HFFc6 (cell line): ENCODE measurements at regions not wholly inside any gene's neighbourhood (a gene's known extent, or its start where the extent isn't known, plus 50 kb on each side); places are given as distances from the start of the nearest gene placed in this dataset.

Experiments
- DNase-seq: peaks from one replicate; pipeline ENCODE4 v3.0.0-alpha.2; 2018
- H3K27ac Mint-ChIP-seq: 2 replicates; pipeline ENCODE4 v1.8.0; 2020; ENCODE audit warnings: mild to moderate bottlenecking, mixed read lengths
- H3K27me3 Mint-ChIP-seq: 2 replicates; pipeline ENCODE4 v1.8.0; 2021; ENCODE audit warnings: mild to moderate bottlenecking, moderate library complexity, mixed read lengths; ENCODE audit not compliant: insufficient read depth
- H3K36me3 Mint-ChIP-seq: 2 replicates; pipeline ENCODE4 v1.8.0; 2021; ENCODE audit warnings: low read depth, mixed read lengths
- H3K4me1 Mint-ChIP-seq: 2 replicates; pipeline ENCODE4 v1.8.0; 2020; ENCODE audit warnings: low read depth, mixed read lengths
- H3K4me3 Mint-ChIP-seq: 2 replicates; pipeline ENCODE4 v1.8.0; 2020; ENCODE audit warnings: mild to moderate bottlenecking, moderate library complexity, mixed read lengths
- H3K9me3 Mint-ChIP-seq: 2 replicates; pipeline ENCODE4 v1.8.0; 2020; ENCODE audit warnings: mild to moderate bottlenecking, mixed read lengths
- TF ChIP-seq, protein P1 (sequence below): fragments of 200-600 bp; sonication (generic); IDR thresholded peaks from 2 replicates; pipeline ENCODE4 v1.5.0; 2021; ENCODE audit warnings: antibody characterized with exemption, mild to moderate bottlenecking

DNA sequence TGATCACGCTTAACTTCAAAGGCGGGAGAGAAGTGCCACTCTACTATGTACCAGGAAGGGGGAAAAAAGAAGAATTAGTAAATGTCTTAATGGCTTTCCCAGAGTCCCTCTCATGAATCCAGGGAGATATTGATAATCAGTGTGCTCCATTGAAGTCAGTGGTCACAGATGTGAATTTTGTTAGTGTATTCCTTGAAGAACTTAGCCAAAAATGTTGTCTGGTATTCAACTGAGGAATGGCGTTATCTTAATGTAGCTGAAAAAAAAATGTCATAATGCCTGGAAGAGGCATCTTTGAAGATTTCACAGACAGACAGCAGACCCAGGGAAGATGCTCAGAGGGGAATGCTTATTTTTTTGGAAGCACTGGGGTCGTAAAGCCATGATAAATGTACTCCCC, 250.4 kb downstream of the WDR11 start:
- no peaks in the 10 kb centered on the region for H3K27me3 Mint-ChIP-seq
- H3K4me3 Mint-ChIP-seq = no peak overlapping the region
- TF ChIP-seq, protein P1, sequence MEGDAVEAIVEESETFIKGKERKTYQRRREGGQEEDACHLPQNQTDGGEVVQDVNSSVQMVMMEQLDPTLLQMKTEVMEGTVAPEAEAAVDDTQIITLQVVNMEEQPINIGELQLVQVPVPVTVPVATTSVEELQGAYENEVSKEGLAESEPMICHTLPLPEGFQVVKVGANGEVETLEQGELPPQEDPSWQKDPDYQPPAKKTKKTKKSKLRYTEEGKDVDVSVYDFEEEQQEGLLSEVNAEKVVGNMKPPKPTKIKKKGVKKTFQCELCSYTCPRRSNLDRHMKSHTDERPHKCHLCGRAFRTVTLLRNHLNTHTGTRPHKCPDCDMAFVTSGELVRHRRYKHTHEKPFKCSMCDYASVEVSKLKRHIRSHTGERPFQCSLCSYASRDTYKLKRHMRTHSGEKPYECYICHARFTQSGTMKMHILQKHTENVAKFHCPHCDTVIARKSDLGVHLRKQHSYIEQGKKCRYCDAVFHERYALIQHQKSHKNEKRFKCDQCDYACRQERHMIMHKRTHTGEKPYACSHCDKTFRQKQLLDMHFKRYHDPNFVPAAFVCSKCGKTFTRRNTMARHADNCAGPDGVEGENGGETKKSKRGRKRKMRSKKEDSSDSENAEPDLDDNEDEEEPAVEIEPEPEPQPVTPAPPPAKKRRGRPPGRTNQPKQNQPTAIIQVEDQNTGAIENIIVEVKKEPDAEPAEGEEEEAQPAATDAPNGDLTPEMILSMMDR = no peak
- H3K36me3 Mint-ChIP-seq = no peaks in the 10 kb centered on the region
- H3K4me1 Mint-ChIP-seq = no peaks in the 10 kb centered on the region
- peaks cover 41% of the 10 kb centered on the region for H3K9me3 Mint-ChIP-seq
- no peak for DNase-seq
- no peak overlapping the region for H3K27ac Mint-ChIP-seq

DNA sequence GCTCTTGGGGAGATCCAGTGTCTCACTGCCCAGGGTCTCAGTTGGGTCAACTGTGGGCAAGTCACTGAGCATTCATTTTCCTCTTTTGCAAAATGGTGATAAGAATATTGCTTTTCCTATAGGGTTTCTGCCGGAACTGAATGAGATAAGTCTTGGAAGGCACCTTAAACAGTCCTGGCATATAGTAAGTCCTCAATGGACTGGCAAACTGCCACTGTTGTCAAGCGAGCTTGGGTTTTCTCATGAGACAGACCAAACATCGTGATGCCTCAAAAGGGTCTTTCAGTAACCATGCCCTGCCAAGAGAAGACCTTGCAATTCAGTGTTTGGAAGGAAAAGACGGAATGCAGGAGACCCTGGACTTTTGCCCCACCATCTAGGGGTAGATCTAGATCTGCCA, 251.5 kb downstream of the WDR11 start:
- Mint-ChIP-seq H3K36me3 (no peaks in the 10 kb centered on the region), H3K4me1 (no peaks in the 10 kb centered on the region), H3K27me3 (no peaks in the 10 kb centered on the region), H3K9me3 (peaks cover 42% of the 10 kb centered on the region), H3K27ac (no peak overlapping the region), H3K4me3 (no peak overlapping the region)
- DNase-seq = no peak
- TF ChIP-seq, protein P1 = no peak

DNA sequence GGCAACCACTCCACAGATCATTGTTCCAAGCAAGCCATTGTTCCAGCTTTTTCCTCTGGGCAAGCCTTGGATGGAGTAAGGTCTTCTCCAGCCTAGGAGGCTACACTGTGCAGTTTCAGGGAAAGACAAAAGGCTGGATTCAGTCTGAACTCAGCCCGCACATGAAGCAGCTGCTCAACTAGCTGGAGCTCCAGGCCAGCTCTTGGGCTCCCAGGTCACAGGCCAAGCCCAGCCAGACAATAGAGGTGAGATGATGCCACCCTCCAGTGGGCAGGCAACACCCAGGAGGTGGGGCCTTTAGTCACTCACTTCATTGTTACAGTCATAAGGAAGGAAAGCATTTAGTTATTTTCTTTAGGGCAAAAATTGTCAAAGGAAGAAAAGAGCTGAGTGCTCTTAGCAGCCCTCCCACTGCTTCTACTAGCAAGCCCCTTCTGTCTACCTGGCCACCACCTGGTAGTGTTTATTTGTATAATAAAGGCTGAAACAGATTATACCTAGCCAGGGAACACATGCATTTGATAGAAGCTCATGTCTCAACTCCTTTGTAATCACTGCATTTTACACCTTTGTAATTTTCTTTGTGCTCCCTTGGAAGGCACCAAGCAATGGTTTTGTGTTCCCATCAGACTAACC, 253.4 kb downstream of the WDR11 start:
- H3K9me3 Mint-ChIP-seq = peaks cover 50% of the 10 kb centered on the region
- H3K4me3 Mint-ChIP-seq = no peak overlapping the region
- no peaks in the 10 kb centered on the region for H3K36me3 Mint-ChIP-seq
- H3K4me1 Mint-ChIP-seq = no peaks in the 10 kb centered on the region
- TF ChIP-seq, protein P1 = no peak
- no peak for DNase-seq
- H3K27ac Mint-ChIP-seq = no peak overlapping the region
- H3K27me3 Mint-ChIP-seq = no peaks in the 10 kb centered on the region

DNA sequence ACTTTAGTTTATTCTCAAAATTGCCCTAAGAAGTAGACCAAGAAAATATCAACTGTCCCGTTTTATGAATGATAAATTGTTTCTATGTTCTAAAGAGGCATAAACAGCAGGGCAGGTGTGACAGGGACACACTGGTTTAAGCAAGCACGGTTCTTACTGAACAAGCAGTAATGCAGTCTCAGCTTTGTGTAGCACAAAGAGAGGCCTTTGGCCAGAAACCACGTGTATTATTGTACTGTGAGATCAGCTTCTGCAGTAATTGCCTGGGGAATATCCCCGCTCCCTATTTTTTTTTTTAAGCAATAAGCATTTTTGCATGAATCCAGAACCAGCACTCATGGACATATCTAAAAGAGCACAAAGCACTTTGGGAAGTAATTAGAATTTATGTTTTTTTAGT, 255.4 kb downstream of the WDR11 start:
- no peaks in the 10 kb centered on the region for H3K27me3 Mint-ChIP-seq
- no peaks in the 10 kb centered on the region for H3K36me3 Mint-ChIP-seq
- H3K9me3 Mint-ChIP-seq = peaks cover 46% of the 10 kb centered on the region
- H3K4me1 Mint-ChIP-seq = no peaks in the 10 kb centered on the region
- no peak for DNase-seq
- no peak overlapping the region for H3K27ac Mint-ChIP-seq
- TF ChIP-seq, protein P1 = no peak
- no peak overlapping the region for H3K4me3 Mint-ChIP-seq

DNA sequence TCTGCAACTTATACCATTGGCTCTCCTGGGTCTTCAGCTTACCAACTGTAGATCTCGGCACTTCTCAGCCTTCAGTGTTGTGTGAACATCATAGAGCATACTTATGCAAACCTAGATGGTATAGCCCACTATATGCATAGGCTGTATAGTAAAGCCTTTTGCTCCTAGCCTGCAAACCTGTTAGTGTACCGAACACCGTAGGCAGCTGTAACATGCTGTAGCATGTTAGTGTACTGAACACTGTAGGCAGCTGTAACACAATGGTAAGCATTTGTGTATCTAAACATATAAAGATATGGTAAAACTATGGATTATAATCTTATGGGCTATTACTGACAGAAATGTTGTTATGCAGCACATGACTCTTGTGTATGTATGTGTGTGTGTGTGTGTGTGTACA, 256.9 kb downstream of the WDR11 start:
- no peak overlapping the region for H3K27ac Mint-ChIP-seq
- TF ChIP-seq, protein P1 = no peak
- no peaks in the 10 kb centered on the region for H3K27me3 Mint-ChIP-seq
- H3K4me1 Mint-ChIP-seq = no peaks in the 10 kb centered on the region
- H3K36me3 Mint-ChIP-seq = no peaks in the 10 kb centered on the region
- no peak overlapping the region for H3K4me3 Mint-ChIP-seq
- H3K9me3 Mint-ChIP-seq = peaks cover 43% of the 10 kb centered on the region
- no peak for DNase-seq

DNA sequence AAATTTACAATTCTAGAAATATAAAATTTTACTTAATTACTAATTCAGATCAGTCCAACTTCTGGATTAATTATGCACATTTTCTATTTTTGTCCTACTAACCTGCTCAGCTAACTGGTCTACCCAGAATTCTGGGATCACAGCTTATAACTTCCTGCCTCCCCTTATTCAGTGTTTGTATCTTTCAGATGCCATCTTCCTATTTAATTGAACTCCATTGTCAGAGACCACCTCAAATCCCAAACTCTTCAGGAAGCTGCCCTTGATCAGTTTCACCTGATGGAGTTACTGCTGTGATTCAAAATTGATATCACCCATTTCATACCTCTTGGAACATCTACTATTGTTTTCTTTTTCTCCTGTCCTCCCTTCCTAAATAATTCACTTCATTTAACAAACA, 259.2 kb downstream of the WDR11 start:
- H3K27me3 Mint-ChIP-seq = no peaks in the 10 kb centered on the region
- no peaks in the 10 kb centered on the region for H3K4me1 Mint-ChIP-seq
- no peak for DNase-seq
- H3K9me3 Mint-ChIP-seq = peaks cover 50% of the 10 kb centered on the region
- H3K36me3 Mint-ChIP-seq = no peaks in the 10 kb centered on the region
- TF ChIP-seq, protein P1 = no peak
- H3K27ac Mint-ChIP-seq = no peak overlapping the region
- H3K4me3 Mint-ChIP-seq = no peak overlapping the region
